ENCODE measurements at regions not wholly inside any gene's neighbourhood (a gene's known extent, or its start where the extent isn't known, plus 50 kb on each side); places are given as distances from the start of the nearest gene placed in this dataset.
"Not testable (repeated sequence)": the region's sequence is repeated elsewhere in the genome, so short reads cannot be mapped to it uniquely, and the experiment has no call there.

DNA sequence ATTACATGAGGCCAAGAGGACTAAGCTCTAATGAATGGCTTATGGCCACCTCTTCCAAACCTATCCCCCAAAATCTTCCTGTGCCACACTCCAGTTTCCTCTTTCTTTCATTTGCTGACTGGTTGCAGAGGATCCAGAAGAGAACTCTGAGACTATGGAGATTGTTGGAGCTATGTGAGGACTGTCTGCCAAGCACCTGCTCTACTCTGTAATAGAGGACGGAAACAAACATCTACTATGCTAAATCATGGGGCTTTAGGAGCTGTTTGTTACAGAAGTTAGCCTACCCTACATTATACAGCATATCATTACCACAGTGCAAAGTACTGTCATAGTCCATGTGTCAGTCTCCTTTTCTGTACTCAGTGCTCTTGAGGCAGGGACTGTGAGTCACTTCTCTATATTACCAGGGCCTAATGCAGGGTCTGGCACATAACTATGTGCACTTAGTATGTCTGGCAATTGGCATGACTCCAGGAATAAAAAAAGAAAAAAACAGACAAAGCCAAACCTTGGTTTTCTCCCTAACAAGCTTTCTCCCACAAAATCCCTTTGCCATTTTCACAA lies 95.1 kb downstream of the RPAP3 start:
- DNase-seq (ENCODE audit: low spot score) = no peak

DNA sequence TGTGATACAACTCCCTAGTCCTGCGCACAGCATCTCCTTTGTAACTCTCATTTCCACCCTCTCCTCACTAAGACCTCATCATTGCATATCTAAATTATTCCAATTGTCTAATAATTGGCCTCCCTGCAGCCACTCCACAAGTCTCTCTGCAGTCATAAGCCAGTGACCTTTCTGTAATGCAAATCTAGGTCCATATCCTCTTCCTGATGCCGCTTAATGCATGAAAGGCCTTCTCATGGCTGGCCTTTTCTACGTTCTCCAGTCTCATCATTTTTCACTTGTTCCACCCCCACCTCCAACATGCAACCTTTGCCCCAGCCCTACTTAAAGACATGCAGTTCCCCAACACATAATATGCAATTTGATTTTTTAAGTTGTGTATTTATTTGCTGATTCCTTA lies 96.0 kb downstream of the RPAP3 start:
- no peak for DNase-seq (ENCODE audit: low spot score)

DNA sequence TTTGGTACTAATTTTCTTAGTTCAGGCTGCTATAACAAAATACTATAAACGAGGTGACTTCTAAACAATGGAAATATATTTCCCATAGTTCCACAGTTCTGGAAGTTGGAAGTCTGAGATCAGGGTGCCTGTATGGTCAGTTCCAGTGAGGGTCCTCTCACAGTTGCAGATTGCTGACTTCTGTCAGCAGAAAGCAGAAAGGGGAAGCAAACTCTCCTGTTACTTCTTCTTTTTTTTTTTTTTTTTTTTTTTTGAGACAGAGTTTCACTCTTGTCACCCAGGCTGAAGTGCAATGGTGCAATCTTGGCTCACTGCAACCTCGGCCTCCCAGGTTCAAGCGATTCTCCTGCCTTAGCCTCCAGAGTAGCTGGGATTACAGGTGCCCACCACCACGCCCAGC lies 97.2 kb downstream of the RPAP3 start:
- DNase-seq (ENCODE audit: low spot score) = not testable (repeated sequence)

DNA sequence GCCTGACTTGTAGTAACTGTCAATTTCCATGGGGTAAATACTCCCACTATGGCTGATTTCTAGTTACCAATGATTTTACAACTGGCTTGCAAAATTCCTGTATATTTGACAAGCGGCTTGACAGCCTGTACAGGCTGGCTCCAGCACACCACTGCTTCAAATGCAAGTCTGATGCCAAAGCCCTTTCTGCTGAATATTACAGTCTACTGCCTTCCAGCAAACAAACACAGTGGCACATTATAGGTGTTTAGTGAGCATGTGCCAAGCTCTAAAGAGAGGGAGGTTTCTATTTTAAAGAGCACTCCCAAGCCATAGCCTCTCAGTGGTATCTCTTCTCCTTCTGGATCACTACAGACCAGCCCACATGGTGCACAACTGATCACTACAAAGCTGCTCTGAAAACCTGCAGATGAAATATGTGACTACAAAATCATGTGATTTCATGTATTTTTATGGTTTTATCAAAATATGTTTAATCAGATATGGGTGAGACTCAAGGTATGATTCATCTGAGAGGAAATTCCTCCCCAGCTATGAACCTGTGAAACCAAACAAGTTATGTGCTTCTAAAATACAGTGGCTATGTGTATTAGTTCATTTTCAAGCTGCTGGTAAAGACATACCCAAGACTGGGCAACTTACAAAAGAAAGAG lies 101.5 kb downstream of the RPAP3 start:
- DNase-seq (ENCODE audit: low spot score) = no peak

DNA sequence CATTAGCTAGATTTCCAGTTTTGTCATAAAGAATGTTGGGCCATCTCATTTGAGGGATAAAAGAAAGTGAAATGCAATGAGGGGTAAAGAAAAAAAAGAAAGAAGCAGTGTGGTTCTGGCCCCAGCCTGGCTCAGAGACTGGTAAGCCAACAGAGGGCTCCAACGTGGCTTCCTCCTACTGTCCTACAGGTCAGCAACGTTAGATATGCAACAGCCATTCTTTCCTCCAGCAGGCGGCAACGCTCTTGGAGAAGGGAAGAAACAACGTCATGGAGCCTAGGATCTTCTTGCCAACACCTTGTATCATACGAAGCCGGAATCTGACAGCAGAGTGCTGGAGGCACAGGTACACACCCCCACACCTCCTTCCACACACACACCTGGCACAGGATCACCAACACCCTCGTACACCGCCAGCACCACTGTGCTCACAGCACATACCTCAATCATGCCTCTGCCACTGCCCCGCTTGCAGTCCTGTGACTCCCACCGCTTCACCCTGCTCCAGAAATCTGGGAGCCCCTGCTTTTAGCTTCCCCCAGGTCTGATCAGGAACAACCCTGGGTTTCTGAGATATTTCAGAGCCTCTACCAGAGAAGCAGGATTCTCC lies 102.8 kb downstream of the RPAP3 start:
- peak; percentile 1 for DNase-seq (ENCODE audit: low spot score)

DNA sequence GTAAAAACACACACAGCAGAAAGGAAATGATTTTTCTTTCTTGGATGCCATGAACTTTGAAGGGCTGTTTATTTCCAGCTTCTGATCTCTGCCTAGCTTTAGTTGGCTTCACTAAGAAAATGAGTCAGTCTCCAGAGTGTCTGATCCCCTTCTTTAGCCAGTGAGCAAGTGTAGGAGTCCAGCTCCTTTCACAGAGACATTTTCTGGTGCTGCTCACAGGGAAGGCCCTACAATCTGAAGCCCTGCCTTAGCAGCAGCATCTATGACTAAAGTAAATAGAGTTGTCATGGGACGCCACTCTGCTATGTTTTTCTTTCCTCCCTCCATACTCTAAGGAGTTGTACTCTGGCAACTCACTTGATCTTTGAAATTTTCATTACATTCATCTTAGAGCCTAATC lies 103.5 kb downstream of the RPAP3 start:
- no peak for DNase-seq (ENCODE audit: low spot score)

DNA sequence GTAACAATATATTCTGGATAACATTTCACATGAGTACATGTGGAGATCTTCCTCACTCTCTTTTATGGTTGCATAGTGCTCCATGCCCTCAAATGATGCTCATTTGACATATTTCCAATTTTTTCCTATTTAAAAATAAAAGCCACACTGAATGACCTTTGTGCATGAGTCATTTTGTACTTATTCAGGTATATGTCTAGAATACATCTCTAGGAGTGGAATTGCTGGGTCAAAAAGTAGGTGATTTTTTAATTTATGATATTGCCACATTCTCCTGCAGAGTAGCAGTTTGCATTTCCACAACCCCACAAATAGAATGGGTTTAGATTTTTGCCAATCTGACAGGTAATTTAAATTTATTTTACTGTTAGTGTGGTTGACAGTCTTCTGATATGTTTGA lies 104.8 kb downstream of the RPAP3 start:
- DNase-seq (ENCODE audit: low spot score) = no peak

DNA sequence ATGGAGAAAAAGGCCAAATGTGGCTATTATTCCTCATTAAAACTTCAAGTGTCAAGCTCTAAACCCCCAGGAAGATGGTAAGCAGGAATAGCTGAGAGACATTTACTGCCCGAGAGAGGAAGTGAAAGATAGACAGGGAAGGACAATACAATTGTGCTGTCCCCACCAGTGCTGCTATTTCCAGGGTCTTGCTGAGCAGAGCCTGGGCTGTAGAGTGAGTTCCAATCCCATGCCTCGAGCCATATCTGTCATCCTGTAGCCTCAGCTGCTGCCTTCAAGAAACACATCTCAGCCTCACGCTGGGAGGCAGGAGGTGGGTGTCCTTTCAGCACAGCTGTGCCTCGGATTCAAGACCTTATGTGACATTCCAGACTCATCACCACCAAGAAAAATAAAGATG lies 114.0 kb downstream of the RPAP3 start:
- DNase-seq (ENCODE audit: low spot score) = no peak

DNA sequence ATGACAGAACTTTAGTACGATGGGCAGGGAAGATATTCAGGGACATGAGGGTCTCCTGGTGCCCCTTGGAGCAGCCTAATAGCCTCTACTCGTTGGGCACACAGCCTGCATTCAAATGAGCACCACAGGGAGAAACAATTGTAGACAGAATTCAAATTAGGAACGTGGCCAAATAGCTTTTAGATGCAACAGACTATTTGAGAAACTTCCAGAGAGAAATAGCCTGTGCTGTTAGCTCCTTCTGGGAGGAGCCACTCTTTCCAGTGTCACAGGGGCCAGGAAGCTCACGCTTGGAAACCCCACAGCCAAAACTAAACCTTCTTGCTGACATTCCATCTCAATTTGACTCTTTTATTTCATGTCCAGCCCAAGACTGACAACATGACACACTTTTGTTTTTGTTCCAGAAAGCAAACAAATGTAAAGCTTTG lies 114.5 kb downstream of the RPAP3 start:
- no peak for DNase-seq (ENCODE audit: low spot score)

DNA sequence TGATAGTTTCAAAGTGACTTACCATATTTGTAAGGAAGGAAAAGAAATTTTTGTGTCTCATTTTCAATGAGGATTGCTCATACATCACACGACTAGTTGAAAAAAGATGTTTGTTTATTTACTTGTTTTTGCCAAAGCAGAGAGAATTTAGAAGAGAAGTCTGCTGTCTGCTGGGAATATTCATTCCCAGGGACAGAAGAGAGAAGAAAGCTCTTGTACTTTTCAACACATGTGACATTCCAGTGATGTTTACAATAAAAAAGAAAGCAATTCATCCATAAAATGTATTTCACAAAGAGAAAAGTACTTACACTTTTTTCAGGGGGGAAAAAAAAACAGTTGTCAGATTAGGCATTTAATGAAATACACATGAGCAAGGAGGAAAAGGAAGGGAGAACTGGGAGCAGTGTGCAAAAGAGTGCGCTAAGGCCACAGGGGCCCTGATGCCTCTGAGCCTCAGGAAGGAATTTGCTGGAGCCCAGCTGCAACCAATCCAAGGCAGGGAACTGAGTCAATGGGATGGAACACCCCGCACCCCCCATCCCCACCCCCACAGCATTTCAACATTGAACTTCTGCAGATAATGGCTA lies 115.0 kb downstream of the RPAP3 start:
- no peak for DNase-seq (ENCODE audit: low spot score)

DNA sequence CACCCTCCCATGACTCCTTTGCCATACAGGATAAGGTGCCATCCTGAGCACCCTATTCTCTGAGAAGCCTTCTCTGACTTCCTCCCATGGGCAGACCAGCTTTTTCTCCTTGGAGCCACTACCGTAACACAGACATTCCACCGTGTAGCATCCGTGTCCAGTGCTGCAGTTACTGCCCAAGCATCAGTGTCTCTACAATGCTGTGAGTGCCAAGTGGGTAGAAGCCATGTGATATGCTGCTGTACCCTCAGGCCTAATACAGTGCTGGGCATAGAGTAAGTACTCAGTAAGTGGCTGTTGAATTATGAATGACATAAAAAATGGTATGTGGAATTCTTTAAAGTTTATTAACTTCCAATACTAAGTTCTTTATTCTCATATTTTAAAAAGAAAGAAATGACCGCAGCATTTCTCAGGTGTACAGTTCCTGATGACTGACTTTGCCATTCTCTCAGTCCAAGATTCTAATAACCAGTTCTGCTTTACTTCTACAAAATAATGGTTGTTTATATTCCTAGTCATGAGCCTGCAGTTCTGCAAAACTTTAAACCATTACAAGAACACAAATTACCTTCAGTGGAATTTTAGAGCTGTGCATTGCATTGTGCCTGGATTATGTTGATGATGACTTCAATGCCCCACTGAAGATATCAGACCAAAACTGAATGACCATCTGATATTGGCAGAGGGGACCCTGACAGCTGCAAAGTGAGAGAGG lies 118.7 kb downstream of the RPAP3 start:
- DNase-seq (ENCODE audit: low spot score) = no peak

DNA sequence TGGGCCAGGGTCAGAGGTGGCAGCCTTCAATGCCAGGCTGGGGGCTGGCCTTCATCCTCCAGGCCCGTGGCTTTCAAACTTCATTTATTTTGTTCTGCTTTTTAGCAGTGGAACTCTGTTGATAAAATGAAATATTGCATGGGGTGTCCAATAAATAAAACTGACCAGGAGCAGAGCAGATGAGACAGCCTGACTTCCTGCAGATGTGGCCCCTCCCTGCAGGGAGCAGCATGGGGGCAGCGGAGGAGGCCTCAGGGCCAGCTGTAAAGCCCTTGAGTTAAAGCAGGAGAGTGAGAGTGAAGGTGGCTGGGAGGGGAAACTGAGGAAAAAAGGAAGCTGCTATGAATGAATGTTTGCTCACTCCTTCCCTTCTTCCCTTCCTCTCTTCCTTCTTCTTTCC lies 120.3 kb downstream of the RPAP3 start:
- DNase-seq (ENCODE audit: low spot score) = no peak

DNA sequence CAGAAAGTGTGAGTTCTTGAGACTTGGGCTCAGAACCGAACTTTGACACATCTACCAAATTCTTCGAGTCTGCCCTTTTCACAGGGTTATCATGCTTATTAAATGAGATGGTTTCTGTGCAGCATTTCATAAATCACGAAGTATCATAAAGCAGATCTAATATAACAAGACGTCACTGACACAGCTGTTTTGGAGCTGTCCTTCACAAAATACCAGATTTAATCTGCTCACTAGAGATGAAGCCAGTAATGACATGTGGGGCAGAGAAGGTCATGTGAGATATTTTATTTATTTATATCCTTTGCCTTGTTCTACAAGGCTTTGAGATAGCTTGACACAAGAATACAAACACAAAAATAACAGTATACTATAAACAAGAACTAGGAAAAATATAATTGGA lies 127.0 kb downstream of the RPAP3 start:
- DNase-seq (ENCODE audit: low spot score) = no peak

DNA sequence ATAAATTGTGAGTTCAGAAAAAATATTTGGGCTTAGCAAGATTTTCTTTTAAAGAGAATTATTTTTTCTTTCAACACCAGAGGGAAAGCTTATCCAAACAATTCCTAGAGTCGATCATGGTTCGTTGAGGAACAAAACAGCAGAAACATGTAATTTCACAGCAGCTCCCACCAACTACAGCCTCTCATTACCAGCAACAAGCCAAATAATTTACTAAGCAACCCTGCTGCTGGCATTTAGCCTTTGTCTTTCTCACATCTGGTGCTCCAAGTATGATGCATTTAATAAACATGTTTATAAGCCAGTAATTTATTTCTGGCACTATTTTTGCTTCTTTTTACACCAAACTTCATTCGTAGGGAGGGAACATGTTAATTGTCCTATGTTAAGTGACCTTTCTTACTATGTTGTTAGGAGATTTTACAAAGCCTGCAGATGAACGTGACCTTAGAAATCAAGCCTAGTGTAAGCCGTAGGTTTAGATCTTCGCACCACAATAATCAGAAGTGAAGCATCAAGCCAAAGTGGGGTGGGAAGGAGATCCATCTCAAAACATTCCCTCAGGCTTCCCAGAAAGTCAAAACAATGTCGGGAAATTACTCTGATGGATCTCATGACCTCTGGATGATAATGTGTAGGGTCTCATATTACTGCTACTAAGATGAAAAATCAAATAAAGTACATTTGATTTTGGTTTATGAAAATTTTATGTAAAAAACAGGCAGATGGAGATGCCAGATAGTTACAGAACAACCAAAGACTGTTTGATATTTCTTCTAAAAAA lies 128.4 kb downstream of the RPAP3 start:
- no peak for DNase-seq (ENCODE audit: low spot score)

DNA sequence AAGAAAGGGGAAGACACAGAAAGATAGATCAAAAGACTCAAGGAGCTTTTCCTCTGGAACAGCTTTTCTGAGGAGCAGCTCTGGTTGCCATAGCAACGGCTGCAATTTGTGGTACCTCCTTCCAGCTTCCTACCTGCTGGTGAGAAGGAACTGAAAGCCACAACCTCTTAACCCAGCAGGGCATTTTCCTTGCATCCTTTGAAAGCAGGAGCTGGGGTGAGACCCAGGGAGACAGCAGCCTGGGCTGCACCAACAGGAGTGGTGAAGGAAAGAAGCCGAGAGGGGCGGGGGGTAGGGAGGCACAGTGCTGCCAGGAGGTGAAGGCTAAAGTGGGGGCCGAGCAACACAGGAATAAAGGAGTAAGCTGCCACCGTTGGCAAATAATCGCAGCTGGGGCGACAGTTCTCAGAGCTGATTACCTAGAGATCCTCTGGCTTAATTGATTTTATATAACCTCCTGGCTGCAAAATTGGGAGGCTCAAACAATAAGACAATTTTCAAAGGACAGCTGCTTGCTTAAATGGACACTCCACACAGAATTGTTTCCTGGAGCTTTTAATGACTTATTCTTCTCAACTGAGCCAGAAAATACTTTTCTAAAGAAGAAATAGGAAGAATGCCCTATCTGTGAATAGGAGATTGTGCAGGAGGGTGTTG lies 129.4 kb downstream of the RPAP3 start:
- DNase-seq (ENCODE audit: low spot score) = no peak

DNA sequence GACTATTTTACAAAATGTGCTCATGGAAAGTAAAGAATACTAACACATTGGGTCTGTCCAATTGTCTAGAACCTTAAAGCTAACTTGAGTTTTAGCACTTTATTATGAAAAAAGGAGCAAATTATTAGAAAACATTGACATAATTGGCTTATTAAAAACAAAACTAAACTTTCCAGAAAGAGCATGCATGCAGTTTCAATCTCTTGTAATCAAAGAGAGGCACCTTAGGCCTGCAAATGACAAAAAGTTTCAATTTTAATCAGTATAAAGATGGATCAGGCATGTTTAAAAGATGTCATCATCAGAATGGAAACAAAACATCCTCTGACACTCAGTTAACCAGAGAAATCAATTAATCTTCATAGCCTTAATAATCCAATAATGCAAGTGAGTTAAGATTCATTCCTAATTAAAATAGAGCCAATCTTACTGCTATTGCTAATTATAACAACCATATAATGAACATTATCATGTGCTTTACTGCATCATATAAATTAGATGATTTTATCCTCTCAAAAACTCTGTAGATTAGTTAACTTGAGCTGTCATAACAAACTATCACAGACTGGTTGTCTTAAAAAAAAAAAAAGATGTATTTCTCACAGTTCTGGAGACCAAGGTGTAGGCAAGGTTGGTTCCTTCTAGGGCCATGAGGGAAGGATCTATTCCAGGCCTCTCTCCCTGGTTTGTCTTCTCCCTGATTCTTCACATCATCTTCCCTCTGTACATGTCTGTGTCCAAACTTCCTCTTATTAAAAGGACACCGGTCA lies 131.4 kb downstream of the RPAP3 start:
- no peak for DNase-seq (ENCODE audit: low spot score)

DNA sequence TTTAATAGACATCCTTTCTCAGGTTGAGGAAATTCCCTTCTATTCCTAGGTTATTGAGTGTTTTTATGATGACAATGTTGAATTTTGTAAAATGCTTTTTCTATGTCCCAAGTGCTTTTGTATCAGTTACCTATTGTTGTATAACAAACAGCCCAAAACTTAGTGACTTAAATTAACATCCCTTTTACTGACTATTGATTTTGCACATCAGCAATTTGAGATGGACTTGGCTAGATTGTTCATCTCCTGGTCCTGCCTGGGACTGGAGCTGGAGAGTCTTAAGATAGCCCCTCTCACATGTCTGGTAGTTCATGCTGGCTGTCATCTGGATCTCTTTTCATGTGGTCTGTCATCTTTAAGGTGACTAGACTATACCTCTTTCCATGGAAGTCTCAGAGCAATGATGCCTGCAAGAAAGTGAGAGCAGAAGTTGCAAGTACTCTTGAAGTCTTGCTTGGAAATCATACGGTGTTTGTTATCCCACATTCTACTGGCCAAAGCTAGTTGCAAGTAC lies 132.6 kb downstream of the RPAP3 start:
- DNase-seq (ENCODE audit: low spot score) = no peak

DNA sequence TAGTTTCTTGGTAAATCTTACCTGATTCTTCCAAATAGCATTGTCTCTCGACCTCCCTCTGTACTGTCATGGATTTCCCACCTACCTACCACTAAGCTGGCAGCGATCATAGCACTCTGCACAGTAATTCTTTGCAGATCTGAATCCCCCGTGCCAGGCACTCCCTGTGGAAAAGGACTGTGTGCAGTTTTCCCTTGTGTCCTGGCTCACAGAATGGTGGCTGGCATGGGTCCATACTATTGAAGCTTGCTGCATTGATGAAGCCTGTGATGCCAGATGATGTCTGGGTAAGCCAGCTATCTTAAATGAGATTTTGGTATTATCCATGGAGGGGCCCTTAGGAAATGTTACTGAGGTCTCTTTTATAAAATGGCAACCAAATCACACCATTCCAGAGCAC lies 135.7 kb downstream of the RPAP3 start:
- DNase-seq (ENCODE audit: low spot score) = no peak

DNA sequence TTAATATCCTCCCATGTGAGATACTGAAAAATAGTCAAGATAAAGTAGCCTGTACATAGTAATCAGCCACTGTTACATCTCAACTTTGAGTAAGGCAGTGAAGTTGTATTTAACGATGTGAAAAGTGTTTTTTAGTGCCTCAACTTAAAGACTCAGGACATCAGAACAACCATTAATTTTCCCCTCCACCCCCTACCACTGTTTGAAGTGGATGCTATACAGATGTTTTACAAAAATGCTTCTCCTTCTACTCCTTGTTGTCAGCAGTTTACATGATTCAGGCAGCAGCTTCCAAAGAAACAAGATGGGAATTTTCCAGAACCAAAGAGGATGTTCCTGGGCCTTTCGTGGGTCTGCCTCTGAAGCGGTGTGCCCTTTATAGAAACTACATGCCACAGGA lies 143.6 kb downstream of the RPAP3 start:
- DNase-seq (ENCODE audit: low spot score) = no peak

DNA sequence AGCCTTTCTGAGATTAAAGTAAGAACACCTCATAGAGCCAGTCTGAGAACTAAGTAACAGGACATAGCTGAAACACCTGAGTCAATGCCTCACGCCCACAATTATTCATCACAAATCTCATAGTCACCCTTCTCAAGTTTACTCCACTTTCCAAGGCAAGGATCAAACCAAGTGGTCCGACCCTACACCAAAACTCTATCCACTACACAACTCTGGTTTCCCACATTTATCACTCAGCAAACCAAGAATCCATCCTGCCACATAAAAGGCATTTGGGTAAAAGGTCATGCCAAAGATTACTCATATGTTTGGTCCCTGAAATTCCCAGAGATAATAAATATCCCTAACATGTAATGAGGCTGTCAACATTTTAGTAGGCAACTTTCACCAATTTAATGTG lies 144.1 kb downstream of the RPAP3 start:
- DNase-seq (ENCODE audit: low spot score) = no peak
